HFFc6 (cell line): ENCODE measurements at regions not wholly inside any gene's neighbourhood (a gene's known extent, or its start where the extent isn't known, plus 50 kb on each side); places are given as distances from the start of the nearest gene placed in this dataset.

ENCODE experiments used
- DNase-seq: peaks from one replicate; pipeline ENCODE4 v3.0.0-alpha.2; 2018
- H3K27ac Mint-ChIP-seq: 2 replicates; pipeline ENCODE4 v1.8.0; 2020; ENCODE audit warnings: mild to moderate bottlenecking, mixed read lengths
- H3K27me3 Mint-ChIP-seq: 2 replicates; pipeline ENCODE4 v1.8.0; 2021; ENCODE audit warnings: mild to moderate bottlenecking, moderate library complexity, mixed read lengths; ENCODE audit not compliant: insufficient read depth
- H3K36me3 Mint-ChIP-seq: 2 replicates; pipeline ENCODE4 v1.8.0; 2021; ENCODE audit warnings: low read depth, mixed read lengths
- H3K4me1 Mint-ChIP-seq: 2 replicates; pipeline ENCODE4 v1.8.0; 2020; ENCODE audit warnings: low read depth, mixed read lengths
- H3K4me3 Mint-ChIP-seq: 2 replicates; pipeline ENCODE4 v1.8.0; 2020; ENCODE audit warnings: mild to moderate bottlenecking, moderate library complexity, mixed read lengths
- H3K9me3 Mint-ChIP-seq: 2 replicates; pipeline ENCODE4 v1.8.0; 2020; ENCODE audit warnings: mild to moderate bottlenecking, mixed read lengths
- CTCF ChIP-seq: fragments of 200-600 bp; sonication (generic); IDR thresholded peaks from 2 replicates; pipeline ENCODE4 v1.5.0; 2021; ENCODE audit warnings: antibody characterized with exemption, mild to moderate bottlenecking

GRCh38 chr5:147174671-147175265, 60.1 kb upstream of the STK32A start:
- no peaks in the 10 kb centered on the region for H3K9me3 Mint-ChIP-seq
- no peaks in the 10 kb centered on the region for H3K36me3 Mint-ChIP-seq
- H3K4me1 Mint-ChIP-seq, result no peaks in the 10 kb centered on the region
- no peak for TF ChIP-seq CTCF
- no peak overlapping the region for H3K27ac Mint-ChIP-seq
- H3K27me3 Mint-ChIP-seq, result no peaks in the 10 kb centered on the region
- no peak overlapping the region for H3K4me3 Mint-ChIP-seq
- no peak for DNase-seq

GRCh38 chr5:147175516-147176097, 59.2 kb upstream of the STK32A start:
- DNase-seq, result no peak
- H3K9me3 Mint-ChIP-seq, result no peaks in the 10 kb centered on the region
- H3K4me3 Mint-ChIP-seq, result no peak overlapping the region
- TF ChIP-seq CTCF, result no peak
- H3K27me3 Mint-ChIP-seq, result no peaks in the 10 kb centered on the region
- H3K36me3 Mint-ChIP-seq, result no peaks in the 10 kb centered on the region
- no peaks in the 10 kb centered on the region for H3K4me1 Mint-ChIP-seq
- H3K27ac Mint-ChIP-seq, result no peak overlapping the region

- Mint-ChIP-seq H3K36me3 (no peaks in the 10 kb centered on the region), H3K27me3 (no peaks in the 10 kb centered on the region), H3K4me3 (no peak overlapping the region), H3K4me1 (no peaks in the 10 kb centered on the region), H3K9me3 (no peaks in the 10 kb centered on the region), H3K27ac (no peak overlapping the region)
- TF ChIP-seq CTCF, result no peak
- DNase-seq, result no peak
These were observed 58.4 kb upstream of the STK32A start for GRCh38 chr5:147176422-147176821.

- H3K4me3 Mint-ChIP-seq, result no peak overlapping the region
These were observed 57.5 kb upstream of the STK32A start for GRCh38 chr5:147177125-147177840.

GRCh38 chr5:147179562-147180147, 55.2 kb upstream of the STK32A start:
- no peaks in the 10 kb centered on the region for H3K4me1 Mint-ChIP-seq
- no peak for TF ChIP-seq CTCF
- H3K9me3 Mint-ChIP-seq, result no peaks in the 10 kb centered on the region

More at GRCh38 chr5:147177125-147177840, 57.5 kb upstream of the STK32A start:
- Mint-ChIP-seq H3K27me3 (no peaks in the 10 kb centered on the region), H3K4me1 (no peaks in the 10 kb centered on the region), H3K9me3 (no peaks in the 10 kb centered on the region), H3K36me3 (no peaks in the 10 kb centered on the region), H3K27ac (no peak overlapping the region)
- no peak for TF ChIP-seq CTCF
- no peak for DNase-seq

More at GRCh38 chr5:147179562-147180147, 55.2 kb upstream of the STK32A start:
- H3K36me3 Mint-ChIP-seq, result no peaks in the 10 kb centered on the region
- no peak overlapping the region for H3K27ac Mint-ChIP-seq
- DNase-seq, result no peak
- H3K27me3 Mint-ChIP-seq, result no peaks in the 10 kb centered on the region
- H3K4me3 Mint-ChIP-seq, result no peak overlapping the region
